ENCODE measurements at regions not wholly inside any gene's neighbourhood (a gene's known extent, or its start where the extent isn't known, plus 50 kb on each side); places are given as distances from the start of the nearest gene placed in this dataset.
"Not testable (repeated sequence)": the region's sequence is repeated elsewhere in the genome, so short reads cannot be mapped to it uniquely, and the experiment has no call there.

DNA sequence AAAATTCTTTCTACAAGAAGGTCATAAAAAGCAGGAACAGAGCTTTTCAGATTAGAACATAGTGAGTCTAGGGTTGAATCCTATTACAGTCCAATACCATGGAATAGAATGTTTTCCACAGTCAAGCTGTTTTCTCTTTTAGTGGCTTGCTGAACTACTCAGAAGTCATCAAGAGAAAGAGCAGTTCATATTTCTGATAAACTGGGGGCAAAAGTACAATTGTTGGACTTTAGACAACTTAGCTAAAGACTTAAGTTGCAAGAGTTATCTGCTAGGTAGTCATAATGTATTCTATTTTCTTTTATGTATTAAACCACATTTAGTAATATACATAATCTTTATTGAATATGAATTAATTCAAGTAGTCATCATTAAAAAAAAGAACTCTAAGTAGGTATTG, 233.1 kb upstream of the GRIA1 start:
- no peak overlapping the region for H3K4me3 ChIP-seq (ENCODE audit: low read length)
- no peak for ATAC-seq
- intact Hi-C loops (cut with DNase I): no loop called here

DNA sequence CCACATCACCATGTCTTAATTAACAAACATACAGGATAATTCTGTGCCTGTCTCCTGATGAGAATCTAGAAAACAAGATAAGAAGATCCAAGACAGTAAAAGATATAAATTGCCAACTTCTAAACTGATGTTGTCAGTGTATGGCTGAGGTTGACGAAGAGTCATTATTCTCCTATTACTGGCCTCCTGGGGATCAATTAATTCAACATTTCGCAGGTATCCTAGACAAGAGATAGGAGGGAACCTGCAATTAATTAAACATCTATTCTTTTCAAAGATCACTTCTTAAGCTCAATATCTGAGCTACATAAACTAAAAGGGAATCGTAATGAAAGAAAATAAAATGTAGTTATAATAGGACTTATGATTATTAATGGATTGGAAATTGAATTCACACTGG, 232.0 kb upstream of the GRIA1 start:
- H3K4me3 ChIP-seq (ENCODE audit: low read length): no peak overlapping the region
- 82% methylated on average over 3 of the region's 3 CpGs for WGBS

More for the DNA sequence above, 233.1 kb upstream of the GRIA1 start:
- no peaks in the 10 kb centered on the region for H3K4me1 ChIP-seq (ENCODE audit: control insufficient read depth, insufficient read depth, low read length)
- H3K27ac ChIP-seq (ENCODE audit: low read length): no peak overlapping the region
- no peaks in the 10 kb centered on the region for H3K9me3 ChIP-seq (ENCODE audit: control insufficient read depth, low read length)
- DNase-seq: no peak
- H3K27me3 ChIP-seq (ENCODE audit: control insufficient read depth, insufficient read depth): no peaks in the 10 kb centered on the region

DNA sequence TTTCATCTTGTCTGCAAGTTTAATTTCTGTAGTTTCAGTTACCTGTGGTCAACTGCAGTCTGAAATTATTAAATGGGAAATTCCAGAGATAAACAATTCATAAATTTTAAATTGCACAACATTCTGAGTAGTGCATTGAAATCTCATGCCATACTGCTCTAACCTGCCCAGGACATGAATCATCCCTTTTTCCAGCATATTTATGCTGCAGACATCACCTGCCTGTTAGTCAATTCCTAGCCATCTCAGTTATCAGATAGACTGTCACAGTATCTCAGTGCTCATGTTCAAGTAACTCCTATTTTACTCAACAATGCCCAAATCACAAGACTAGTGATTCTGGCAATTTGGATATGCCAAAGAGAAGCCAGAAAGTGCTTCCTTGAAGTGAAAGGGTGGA, 223.0 kb upstream of the GRIA1 start:
- intact Hi-C loops (cut with DNase I): no loop called here
- no peak for ATAC-seq
- no peak for DNase-seq
- Histone ChIP-seq H3K4me1 (ENCODE audit: control insufficient read depth, insufficient read depth, low read length) (no peaks in the 10 kb centered on the region), H3K4me3 (ENCODE audit: low read length) (no peak overlapping the region), H3K27me3 (ENCODE audit: control insufficient read depth, insufficient read depth) (no peaks in the 10 kb centered on the region), H3K27ac (ENCODE audit: low read length) (no peak overlapping the region), H3K9me3 (ENCODE audit: control insufficient read depth, low read length) (no peaks in the 10 kb centered on the region)

More for the DNA sequence above, 232.0 kb upstream of the GRIA1 start:
- Histone ChIP-seq H3K27ac (ENCODE audit: low read length) (no peak overlapping the region), H3K4me1 (ENCODE audit: control insufficient read depth, insufficient read depth, low read length) (no peaks in the 10 kb centered on the region), H3K27me3 (ENCODE audit: control insufficient read depth, insufficient read depth) (no peaks in the 10 kb centered on the region), H3K9me3 (ENCODE audit: control insufficient read depth, low read length) (no peaks in the 10 kb centered on the region)
- intact Hi-C loops (cut with DNase I): no loop called here
- DNase-seq (no peak), ATAC-seq (no peak)

DNA sequence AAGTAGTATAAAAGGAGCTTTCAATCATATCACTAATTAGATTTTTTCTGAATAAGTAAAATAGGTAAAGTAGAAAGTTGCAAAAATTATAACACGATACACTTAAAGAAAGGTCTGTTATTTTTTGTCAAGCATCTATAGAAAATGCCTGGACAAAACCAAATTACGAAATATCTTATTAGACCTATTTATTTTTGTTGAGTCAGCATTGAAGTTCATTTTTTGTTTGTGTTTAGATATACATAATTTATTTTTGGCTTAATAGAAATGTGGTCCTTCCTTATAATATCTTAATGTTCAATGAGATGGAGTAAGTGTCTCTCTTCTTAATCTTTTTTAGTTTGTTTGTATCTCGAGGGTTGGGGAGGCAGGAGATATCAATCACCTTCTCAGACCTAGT, 214.8 kb upstream of the GRIA1 start:
- Histone ChIP-seq H3K4me3 (ENCODE audit: low read length) (no peak overlapping the region), H3K9me3 (ENCODE audit: control insufficient read depth, low read length) (no peaks in the 10 kb centered on the region), H3K27ac (ENCODE audit: low read length) (no peak overlapping the region), H3K4me1 (ENCODE audit: control insufficient read depth, insufficient read depth, low read length) (no peaks in the 10 kb centered on the region), H3K27me3 (ENCODE audit: control insufficient read depth, insufficient read depth) (no peaks in the 10 kb centered on the region)
- ATAC-seq (no peak), DNase-seq (no peak)
- WGBS: 41% methylated on average over 3 of the region's 3 CpGs
- intact Hi-C loops (cut with DNase I): no loop called here

DNA sequence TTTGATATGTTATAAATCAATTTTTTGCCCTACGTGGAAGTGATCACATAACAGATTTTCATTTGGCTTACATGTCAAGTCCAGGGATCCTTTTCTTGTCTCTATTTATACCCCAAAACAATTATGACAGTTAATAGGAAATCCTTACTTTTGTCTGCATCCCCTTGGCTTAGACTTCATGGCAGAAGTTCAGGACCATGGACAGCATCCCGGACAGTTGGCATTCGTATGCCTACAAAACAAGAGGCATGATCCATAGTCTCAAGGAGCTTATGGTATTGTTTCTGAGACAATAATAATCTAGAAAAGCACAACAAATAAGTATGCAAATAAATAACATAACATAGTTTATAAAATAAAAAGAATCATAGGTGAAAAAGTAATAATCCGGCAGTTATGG, 214.3 kb upstream of the GRIA1 start:
- intact Hi-C loops (cut with DNase I): no loop called here
- Histone ChIP-seq H3K4me3 (ENCODE audit: low read length) (no peak overlapping the region), H3K9me3 (ENCODE audit: control insufficient read depth, low read length) (no peaks in the 10 kb centered on the region), H3K27ac (ENCODE audit: low read length) (no peak overlapping the region), H3K27me3 (ENCODE audit: control insufficient read depth, insufficient read depth) (no peaks in the 10 kb centered on the region), H3K4me1 (ENCODE audit: control insufficient read depth, insufficient read depth, low read length) (no peaks in the 10 kb centered on the region)
- ATAC-seq (no peak), DNase-seq (no peak)
- 37% methylated on average over 4 of the region's 4 CpGs for WGBS

DNA sequence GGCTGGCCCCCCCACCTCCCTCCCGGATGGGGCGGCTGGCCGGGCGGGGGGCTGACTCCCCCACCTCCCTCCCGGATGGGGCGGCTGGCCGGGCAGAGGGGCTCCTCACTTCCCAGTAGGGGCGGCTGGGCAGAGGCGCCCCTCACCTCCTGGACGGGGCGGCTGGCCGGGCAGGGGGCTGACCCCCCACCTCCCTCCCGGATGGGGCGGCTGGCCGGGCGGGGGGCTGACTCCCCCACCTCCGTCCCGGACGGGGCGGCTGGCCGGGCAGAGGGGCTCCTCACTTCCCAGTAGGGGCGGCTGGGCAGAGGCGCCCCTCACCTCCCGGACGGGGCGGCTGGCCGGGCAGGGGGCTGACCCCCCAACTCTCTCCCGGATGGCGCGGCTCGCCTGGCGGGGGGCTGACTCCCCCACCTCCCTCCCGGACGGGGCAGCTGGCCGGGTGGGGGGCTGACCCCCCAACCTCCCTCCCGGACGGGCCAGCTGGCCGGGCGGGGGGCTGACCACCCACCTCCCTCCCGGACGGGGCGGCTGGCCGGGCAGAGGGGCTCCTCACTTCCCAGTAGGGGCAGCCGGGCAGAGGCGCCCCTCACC, 194.1 kb upstream of the GRIA1 start:
- H3K9me3 ChIP-seq (ENCODE audit: control insufficient read depth, low read length); H3K4me1 ChIP-seq (ENCODE audit: control insufficient read depth, insufficient read depth, low read length); intact Hi-C loops (cut with DNase I); ATAC-seq; H3K27me3 ChIP-seq (ENCODE audit: control insufficient read depth, insufficient read depth); H3K4me3 ChIP-seq (ENCODE audit: low read length); H3K27ac ChIP-seq (ENCODE audit: low read length): not testable (repeated sequence)
- peak in 1 of 3 donors; percentile 58 for DNase-seq
- WGBS: 88% methylated on average over 41 of the region's 45 CpGs

DNA sequence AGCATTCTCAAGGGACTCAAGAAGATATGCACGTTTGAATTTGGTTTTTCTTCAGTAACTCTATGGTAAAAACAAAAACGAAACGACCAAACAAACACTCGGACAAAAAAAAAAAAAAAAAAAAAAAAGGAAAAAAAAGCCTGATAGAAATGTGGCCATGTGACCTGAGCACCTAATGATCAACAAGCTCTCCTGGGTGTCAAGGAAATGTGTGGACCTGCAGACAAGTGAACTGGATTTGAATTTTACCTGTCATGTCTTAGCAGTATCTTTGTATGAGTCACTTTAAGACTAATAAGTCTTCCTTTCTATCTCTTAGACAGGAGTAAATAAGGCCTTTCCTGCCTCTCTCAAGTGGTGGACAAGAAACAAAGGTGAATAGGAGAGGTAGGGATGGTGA, 190.6 kb upstream of the GRIA1 start:
- Histone ChIP-seq H3K9me3 (ENCODE audit: control insufficient read depth, low read length) (no peaks in the 10 kb centered on the region), H3K27ac (ENCODE audit: low read length) (no peak overlapping the region), H3K4me1 (ENCODE audit: control insufficient read depth, insufficient read depth, low read length) (no peaks in the 10 kb centered on the region), H3K4me3 (ENCODE audit: low read length) (no peak overlapping the region), H3K27me3 (ENCODE audit: control insufficient read depth, insufficient read depth) (no peaks in the 10 kb centered on the region)
- 70% methylated on average over 4 of the region's 4 CpGs for WGBS
- no peak for ATAC-seq
- intact Hi-C loops (cut with DNase I): no loop called here
- no peak for DNase-seq

DNA sequence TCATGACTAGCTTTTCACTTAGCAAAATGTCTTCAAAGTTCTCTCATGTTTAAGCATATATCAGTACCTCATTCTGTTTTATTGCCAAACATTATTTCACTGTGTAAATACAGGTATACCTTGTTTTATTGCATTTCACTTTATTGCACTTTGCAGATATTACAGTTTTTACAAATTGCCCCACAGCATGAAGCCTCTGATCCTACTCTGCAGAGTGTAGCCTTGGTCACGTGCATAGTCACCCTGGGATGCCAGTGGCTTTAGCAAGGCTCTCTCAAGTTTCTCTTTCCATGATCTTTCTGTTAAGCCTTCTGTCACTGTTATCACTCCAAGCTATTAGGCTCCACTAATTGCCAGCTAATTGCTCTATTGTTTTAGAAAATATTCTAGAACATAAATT, 182.2 kb upstream of the GRIA1 start:
- intact Hi-C loops (cut with DNase I): no loop called here
- Histone ChIP-seq H3K9me3 (ENCODE audit: control insufficient read depth, low read length) (peaks cover 2% of the 10 kb centered on the region), H3K4me1 (ENCODE audit: control insufficient read depth, insufficient read depth, low read length) (no peaks in the 10 kb centered on the region), H3K4me3 (ENCODE audit: low read length) (no peak overlapping the region), H3K27ac (ENCODE audit: low read length) (no peak overlapping the region), H3K27me3 (ENCODE audit: control insufficient read depth, insufficient read depth) (no peaks in the 10 kb centered on the region)
- DNase-seq (no peak), ATAC-seq (no peak)
- WGBS: 35% methylated on average over 1 of the region's 1 CpG

DNA sequence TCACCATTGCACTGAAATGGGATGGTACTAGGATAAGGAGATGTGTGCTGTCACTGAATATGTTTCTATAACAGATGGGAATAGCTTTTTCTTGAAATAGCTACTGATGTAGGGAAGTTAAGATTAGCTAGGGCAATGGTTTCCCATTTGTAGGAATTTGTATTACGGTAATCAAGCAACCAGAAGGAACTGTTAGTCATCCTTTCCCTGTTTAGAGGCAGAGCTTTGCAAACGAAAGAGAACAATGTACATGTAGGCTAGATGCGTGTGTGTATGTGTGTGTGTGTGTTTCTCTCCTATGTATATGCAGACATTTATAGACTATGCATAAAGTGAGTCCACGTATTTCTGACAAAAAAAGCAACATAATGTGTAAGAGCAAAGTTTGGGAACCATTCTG, 171.9 kb upstream of the GRIA1 start:
- intact Hi-C loops (cut with DNase I): no loop called here
- no peaks in the 10 kb centered on the region for H3K9me3 ChIP-seq (ENCODE audit: control insufficient read depth, low read length)
- DNase-seq (no peak), ATAC-seq (no peak)
- no peaks in the 10 kb centered on the region for H3K27me3 ChIP-seq (ENCODE audit: control insufficient read depth, insufficient read depth)
- no peaks in the 10 kb centered on the region for H3K4me1 ChIP-seq (ENCODE audit: control insufficient read depth, insufficient read depth, low read length)
- H3K27ac ChIP-seq (ENCODE audit: low read length): no peak overlapping the region
- 70% methylated on average over 4 of the region's 4 CpGs for WGBS
- H3K4me3 ChIP-seq (ENCODE audit: low read length): no peak overlapping the region

DNA sequence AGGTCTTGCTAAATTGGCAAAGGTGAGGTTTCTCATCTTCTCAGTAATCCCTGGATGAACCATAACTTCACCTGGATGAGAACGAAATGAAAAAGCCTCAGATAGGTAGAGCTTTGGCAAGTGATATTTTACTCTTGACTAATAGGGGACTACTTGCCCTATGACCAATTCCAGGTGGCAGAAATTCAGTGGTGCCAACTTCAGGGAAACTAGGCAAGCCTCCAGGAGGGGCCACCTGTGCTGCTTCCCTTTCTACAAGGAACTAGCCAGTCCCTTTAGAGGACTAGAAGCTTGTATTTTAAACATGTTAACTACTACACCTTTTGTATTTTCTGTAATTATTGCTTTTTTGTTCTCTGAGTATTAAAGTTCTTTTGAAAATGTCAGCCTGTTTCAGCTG, 169.0 kb upstream of the GRIA1 start:
- DNase-seq (no peak), ATAC-seq (no peak)
- no peaks in the 10 kb centered on the region for H3K9me3 ChIP-seq (ENCODE audit: control insufficient read depth, low read length)
- no peaks in the 10 kb centered on the region for H3K4me1 ChIP-seq (ENCODE audit: control insufficient read depth, insufficient read depth, low read length)
- WGBS: 87% methylated on average over 1 of the region's 1 CpG
- intact Hi-C loops (cut with DNase I): no loop called here
- no peak overlapping the region for H3K4me3 ChIP-seq (ENCODE audit: low read length)
- H3K27ac ChIP-seq (ENCODE audit: low read length): no peak overlapping the region
- no peaks in the 10 kb centered on the region for H3K27me3 ChIP-seq (ENCODE audit: control insufficient read depth, insufficient read depth)

DNA sequence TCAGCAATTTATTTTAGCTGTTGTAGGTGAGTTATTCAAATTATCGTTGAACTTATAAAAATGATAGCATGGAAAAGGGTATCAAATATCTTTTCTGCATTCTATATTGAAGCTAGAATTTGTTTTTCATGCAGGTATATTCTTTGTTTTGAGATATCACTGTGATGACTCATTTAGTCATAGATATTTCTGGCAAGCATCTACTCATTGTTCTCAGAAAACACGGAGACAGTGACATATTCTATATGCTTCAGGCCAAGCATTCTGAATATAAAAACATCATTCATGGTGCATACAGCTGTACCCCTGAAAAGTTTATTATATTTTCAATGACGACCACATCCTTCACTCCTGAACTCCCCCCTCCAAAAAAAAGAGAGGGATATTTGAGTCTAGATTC, 150.3 kb upstream of the GRIA1 start:
- Histone ChIP-seq H3K4me1 (ENCODE audit: control insufficient read depth, insufficient read depth, low read length) (no peaks in the 10 kb centered on the region), H3K27ac (ENCODE audit: low read length) (no peak overlapping the region), H3K27me3 (ENCODE audit: control insufficient read depth, insufficient read depth) (no peaks in the 10 kb centered on the region), H3K9me3 (ENCODE audit: control insufficient read depth, low read length) (no peaks in the 10 kb centered on the region), H3K4me3 (ENCODE audit: low read length) (no peak overlapping the region)
- DNase-seq (no peak), ATAC-seq (no peak)
- 68% methylated on average over 3 of the region's 3 CpGs for WGBS
- intact Hi-C loops (cut with DNase I): no loop called here

DNA sequence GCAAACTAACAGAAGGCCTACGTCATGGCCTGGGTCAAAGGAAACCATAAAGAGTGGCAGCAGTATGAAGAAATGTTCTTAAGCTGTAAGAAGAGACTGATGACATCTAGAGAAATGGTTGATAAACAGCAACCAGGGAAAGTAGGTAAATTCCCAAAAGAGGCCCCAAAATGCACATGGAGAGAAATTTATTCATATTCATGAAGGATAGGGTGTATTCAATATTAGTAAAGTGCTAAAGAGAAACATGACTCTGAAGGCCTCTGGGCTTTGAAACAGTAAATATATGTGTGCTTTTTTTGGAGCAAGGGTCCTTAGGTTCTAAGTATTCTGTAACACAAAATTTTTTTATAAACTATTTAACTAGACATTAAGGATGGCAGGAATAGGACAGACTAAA, 149.7 kb upstream of the GRIA1 start:
- Histone ChIP-seq H3K4me3 (ENCODE audit: low read length) (no peak overlapping the region), H3K9me3 (ENCODE audit: control insufficient read depth, low read length) (no peaks in the 10 kb centered on the region), H3K4me1 (ENCODE audit: control insufficient read depth, insufficient read depth, low read length) (no peaks in the 10 kb centered on the region), H3K27ac (ENCODE audit: low read length) (no peak overlapping the region), H3K27me3 (ENCODE audit: control insufficient read depth, insufficient read depth) (no peaks in the 10 kb centered on the region)
- intact Hi-C loops (cut with DNase I): no loop called here
- 78% methylated on average over 1 of the region's 1 CpG for WGBS
- ATAC-seq (no peak), DNase-seq (no peak)

All from right cardiac atrium (tissue), 5 donors.